Smooth muscle cell of the brain vasculature (primary cell): ENCODE measurements at regions not wholly inside any gene's neighbourhood (a gene's known extent, or its start where the extent isn't known, plus 50 kb on each side); places are given as distances from the start of the nearest gene placed in this dataset.

Experiments used
- DNase-seq: peaks from one replicate; pipeline ENCODE4 v3.0.0-alpha.2; 2012; ENCODE audit warnings: low read depth, low spot score

DNA sequence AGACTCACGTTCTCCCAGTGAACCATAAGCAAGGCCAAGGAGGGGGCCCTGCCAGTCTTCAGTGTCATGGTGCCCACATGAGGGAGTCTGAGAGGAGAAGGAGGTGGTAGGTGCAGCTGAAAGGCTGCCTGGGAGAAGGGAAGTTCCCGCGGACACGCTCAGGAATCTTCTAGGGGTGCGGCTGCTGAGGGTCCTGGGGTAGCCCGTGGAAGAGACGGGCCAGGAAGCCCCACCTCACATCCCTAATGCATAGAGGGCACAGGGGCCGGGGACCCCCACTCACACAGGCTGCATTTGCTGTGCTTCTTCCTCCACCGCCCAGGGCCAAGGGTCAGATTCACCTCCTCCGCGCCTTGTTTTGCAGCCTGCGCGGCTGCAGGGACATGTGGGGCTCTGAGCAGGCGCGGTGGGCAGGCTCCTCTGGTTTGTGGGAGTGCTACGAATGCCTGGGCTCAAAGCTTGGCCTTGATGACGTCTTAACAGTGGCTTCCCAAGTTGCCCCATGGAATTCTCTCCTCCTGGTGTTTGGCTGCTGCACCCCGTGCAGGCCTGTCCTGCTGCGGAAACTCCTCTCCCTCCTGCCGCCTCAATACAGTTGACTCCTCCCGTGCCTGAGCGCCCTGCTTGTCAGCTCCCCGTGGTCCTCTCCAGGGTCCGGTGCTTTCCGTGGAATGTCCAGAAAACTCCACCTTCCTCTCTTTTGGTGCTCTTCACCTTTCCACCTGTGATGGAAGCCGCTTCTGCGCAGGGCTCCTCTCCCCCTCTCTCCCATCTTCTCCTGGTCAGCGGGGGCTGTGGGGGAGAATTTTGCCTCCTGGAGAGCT, 95.7 kb downstream of the VAPA start:
- DNase-seq, result no peak

DNA sequence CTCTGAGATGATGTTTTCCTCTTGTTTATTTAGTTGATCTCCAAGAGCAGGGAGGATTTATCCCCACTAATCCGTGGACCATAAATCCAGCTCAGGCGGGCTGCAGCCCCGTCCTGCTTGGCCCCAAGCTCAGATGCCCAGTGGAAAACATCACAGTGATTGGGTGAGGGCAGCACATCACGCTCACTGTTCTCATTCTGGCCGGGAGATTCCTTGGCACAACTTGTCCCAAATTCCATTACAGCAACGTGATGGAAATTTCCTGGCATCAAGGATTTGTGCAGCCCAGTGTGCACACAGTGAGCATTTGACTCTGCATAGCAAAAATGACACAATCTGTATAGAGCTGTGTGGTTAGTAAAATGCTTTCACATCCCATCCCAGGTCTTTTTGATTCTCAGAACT, 96.8 kb downstream of the VAPA start:
- DNase-seq, result peak; percentile 15

DNA sequence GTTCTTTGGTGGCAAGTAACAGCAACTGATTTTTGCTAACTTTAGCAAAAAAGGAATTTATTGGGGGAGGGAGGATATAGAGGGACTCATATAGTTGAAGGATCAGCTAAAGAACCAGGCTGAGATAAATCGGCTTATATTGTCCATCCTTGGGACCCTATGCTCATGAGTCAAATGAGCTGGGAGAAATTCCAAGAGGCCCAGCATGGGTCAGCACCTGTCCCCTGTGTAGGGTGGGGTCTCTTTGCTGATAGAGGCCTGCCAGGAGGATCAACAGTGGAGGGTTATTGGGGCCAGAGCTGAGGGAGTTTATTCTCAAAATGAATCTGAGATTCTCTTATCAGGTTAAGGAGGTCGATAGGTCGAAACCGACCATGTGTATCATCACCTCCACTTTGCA, 97.2 kb downstream of the VAPA start:
- DNase-seq, result no peak

- no peak for DNase-seq
Measured at GRCh38 chr18:10011751-10012150, 97.9 kb downstream of the VAPA start.

- DNase-seq, result no peak
Measured at GRCh38 chr18:10012526-10012925, 98.7 kb downstream of the VAPA start.

GRCh38 chr18:10013621-10014543, 100.1 kb downstream of the VAPA start:
- no peak for DNase-seq

DNA sequence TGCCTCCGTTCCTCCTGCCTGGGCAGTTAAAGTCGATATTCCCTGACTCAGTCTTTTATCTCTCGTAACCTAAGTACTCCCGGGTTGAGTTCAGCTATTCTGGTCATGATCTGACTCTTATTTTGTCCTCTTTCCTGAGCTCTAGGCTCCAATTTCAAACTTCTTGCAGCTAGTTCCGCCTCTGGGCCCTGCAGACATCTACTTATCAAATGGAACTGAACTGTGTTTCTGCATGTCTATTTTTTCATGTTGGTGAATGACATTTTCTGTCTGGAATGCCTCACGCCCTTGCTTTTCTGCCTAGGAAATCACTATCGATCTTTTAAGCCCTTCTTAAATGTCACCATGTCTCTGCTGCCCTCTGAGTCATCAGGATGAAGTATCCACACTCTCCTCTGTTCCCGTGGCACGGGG, 101.5 kb downstream of the VAPA start:
- no peak for DNase-seq

- DNase-seq, result peak; percentile 54
Measured at GRCh38 chr18:10015941-10016819, 102.4 kb downstream of the VAPA start.

DNA sequence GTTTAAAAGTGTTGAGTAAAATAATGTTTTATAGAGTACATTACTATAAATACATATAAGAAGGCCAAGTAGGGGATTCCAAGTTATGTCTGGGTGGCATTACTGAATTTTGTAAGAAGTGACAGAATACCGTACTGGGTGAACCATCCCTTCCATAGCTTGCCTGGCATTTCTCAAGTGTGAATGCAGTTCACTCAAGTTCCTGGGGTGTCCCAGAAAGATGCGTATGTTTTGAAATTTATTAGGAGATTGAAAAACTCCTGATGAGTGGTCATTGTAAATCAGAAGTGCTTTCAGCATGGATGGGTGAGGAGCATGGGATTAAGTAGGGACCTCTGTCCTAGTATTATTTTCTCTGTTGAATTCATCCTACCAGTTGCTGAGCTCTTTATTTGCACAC, 103.2 kb downstream of the VAPA start:
- DNase-seq, result no peak

DNA sequence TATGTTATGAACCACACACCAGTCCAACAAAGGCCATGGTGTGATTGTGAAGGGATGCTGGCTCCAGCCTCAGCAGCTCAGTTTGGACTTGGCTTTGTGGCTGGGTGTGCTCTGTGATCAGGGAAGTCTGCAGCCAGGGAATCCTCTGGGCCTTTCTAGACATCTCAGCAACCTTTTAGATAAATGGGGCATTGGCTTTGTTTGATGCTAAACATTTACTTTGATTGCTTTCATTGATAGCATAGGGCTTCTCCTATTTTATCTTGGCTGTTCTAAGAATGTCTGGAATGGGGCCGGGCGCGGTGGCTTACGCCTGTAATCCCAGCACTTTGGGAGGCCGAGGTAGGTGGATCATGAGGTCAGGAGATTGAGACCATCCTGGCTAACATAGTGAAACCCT, 104.5 kb downstream of the VAPA start:
- DNase-seq, result no peak

DNA sequence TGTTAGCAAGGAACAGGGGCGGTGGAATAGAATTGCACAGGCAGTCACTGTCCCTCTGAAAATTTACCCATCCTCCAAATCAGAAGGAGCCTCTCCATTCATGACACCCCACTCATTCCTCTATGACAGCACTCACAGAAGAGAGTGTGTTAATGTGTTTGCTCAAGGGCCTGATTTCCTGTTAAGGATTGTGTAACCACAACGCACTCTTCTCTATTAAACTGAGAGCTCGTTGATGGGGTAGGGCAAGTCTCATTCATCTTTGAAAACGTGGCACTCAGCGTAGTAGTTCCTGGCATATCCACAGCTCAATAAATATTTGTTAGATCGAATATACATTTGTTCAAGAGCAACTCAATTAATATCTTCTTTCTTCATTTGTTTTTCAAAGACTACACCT, 106.4 kb downstream of the VAPA start:
- no peak for DNase-seq

- DNase-seq, result no peak
Measured at GRCh38 chr18:10022365-10022764, 108.5 kb downstream of the VAPA start.

DNA sequence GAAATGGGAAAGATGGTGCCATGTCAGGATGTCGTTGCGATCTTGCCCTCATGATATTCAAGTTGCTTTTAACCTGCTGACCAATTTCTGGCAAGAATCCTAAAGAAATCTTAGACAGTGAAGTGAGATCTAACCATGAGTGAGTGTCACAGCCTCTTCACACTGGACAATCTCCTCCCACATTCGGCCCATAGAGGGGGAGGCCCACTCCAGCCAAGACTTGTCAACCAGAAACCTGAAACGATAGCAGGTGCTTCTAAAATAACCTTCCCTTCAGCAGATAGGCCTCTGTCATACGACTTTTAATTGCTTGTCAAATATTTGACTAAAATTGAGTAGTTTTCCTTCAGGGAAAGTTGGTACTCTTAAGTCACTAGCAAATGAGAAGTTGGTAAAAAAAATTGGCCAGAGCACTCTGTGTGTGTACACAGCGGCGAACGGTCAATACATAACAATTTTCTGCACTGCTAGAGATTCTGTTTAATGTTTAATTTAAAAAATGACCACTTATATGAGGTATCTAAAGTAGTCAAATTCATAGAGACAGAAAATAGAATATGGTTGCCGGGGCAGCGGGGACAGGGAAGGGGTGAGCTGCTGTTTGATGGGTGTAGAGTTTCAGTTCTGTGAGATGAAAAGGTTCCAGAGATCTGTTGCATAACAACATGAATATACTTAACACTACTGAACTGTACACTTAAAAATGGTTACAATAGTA, 110.2 kb downstream of the VAPA start:
- DNase-seq, result no peak

GRCh38 chr18:10025711-10026670, 112.2 kb downstream of the VAPA start:
- no peak for DNase-seq

DNA sequence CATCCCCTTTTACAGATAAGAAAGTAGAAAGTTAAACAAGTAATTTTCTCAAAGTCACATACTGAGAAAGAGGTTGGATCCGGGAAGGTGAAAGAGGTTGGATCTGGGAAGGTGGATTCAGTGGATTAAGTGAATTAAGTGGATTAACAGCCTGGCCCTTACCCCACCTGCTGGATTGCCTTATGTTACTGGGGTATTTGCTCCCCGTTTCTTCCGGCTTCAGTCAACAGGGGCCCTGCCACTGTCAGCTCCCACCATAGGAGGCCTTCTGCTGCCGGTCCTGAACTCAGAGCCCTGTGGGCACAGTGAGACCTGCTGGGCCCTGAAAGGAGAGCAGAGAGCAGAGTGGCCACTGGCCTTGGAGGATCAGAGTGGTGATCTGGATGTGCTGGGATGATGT, 113.2 kb downstream of the VAPA start:
- DNase-seq, result no peak

DNA sequence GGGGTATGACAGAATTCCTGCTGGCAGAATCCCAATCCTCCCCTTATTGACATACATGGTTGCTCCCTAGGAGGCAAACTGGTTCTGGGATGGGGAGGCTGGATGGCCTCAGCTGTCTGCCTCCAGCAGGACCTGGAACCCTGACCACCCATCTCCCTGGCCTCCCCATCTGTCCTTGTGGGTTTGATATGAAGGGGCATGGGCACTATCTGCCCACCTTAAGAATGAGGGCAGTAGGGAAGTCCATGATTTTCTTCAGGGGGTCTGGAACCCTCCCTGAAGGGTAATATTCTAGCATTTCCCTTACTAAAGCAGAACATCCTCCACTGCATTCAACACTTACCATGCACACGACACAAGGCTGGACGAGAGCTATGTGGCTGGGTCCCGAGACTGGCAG, 113.6 kb downstream of the VAPA start:
- no peak for DNase-seq

GRCh38 chr18:10029711-10030110, 115.9 kb downstream of the VAPA start:
- no peak for DNase-seq

- DNase-seq, result no peak
Measured at GRCh38 chr18:10030816-10031541, 117.2 kb downstream of the VAPA start.

DNA sequence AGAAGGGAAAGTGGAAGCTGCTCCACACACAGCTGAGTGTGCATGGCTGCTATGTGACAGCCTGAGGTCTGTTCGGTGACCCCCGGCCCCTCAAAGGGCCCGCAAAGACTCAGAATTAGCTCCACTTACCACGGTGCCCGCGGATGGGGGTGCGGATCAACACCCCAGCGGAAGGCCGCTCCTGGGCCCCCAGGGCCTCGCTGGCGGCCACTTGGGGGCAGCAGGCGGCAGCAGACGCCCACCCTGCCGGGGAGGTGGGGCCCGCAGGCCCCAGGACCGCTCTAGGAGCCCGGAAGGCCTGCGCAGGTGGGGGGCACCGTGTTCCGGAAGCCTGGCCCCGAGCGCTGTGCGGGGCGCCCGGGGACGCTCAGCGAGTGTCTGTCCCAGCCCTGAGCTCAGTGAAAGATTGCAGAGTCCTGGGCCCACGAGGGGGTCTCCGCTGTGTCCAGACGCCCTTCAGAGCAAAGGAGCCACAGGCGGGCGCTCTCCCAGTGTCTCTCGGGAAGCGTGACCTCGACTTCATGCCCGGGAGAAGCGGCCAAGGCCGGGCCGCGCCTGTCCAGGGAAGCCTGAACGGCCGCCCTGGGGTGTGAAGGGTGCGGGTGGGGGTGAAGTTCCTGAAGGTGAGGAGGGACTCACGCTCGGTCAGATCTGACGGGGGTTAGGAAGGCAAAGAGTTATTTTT, 118.7 kb downstream of the VAPA start:
- DNase-seq, result no peak
